ENCODE measurements at regions not wholly inside any gene's neighbourhood (a gene's known extent, or its start where the extent isn't known, plus 50 kb on each side); places are given as distances from the start of the nearest gene placed in this dataset.
"Not testable (repeated sequence)": the region's sequence is repeated elsewhere in the genome, so short reads cannot be mapped to it uniquely, and the experiment has no call there.

DNA sequence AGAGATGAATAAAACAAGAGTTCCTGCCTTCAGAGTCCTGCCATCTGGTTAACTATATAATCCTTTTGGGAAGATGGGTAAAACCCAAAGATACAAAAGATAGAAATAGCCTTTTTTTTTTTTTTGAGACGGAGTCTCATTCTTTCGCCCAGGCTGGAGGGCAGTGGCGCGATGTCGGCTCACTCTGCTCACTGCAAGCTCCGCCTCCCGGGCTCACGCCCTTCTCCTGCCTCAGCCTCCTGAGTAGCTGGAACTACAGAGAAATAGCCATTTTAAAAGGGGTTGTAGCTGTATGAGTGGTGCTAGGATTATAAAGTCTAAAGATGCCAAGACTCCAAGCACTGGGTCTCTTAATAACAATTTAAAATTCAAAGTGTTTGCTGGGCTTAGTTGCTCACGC lies 97.2 kb downstream of the KDR start:
- H3K4me3 ChIP-seq (ENCODE audit: low read length) = no peak overlapping the region
- no peak for DNase-seq (ENCODE audit: low read depth)
- TF ChIP-seq CTCF (conservative IDR thresholded peaks at IDR 0.05; ENCODE audit: low read depth, low read length) = no peak

DNA sequence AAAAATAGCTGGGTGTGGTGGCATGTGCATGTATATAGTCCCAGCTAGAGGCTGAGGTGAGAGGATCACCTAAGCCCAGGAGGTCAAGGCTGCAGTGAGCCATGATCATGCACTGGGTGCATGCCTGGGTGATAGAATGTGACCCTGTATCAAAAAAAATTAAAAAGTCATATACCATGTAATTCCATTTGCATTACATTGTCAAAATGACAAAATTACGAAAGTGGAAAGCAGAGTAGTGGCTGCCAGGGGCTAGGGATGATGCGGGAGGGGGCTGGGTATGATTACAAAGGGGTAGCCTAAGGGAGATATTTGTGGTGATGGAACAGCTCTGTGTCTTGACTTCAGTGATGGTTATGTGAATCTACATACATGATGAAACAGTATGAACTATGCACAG lies 97.8 kb downstream of the KDR start:
- H3K4me3 ChIP-seq (ENCODE audit: low read length) = no peak overlapping the region
- DNase-seq (ENCODE audit: low read depth) = no peak
- no peak for TF ChIP-seq CTCF (conservative IDR thresholded peaks at IDR 0.05; ENCODE audit: low read depth, low read length)

DNA sequence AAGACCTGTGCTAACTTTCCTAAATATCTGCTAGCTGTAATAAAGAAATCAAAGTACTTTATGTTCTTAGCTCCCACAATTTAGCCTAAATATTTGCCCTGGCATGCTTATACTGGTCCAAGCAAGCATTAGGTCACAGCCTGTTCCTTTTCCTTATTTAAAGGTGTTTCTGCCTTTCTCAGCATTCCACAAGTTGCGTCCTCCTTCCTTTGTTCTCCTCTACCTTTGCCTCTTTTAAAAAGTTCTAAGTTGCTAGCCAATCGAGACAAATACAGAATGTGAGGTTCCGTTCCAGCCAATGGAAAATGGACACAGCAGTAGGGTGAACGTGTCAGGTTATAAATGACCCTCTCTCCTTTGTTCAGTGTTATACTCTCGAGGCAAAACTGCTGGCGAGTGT lies 99.9 kb downstream of the KDR start:
- DNase-seq (ENCODE audit: low read depth); H3K4me3 ChIP-seq (ENCODE audit: low read length): not testable (repeated sequence)

GRCh38 chr4:55023030-55023429 lies 102.4 kb downstream of the KDR start:
- TF ChIP-seq CTCF (conservative IDR thresholded peaks at IDR 0.05; ENCODE audit: low read depth, low read length) = no peak
- no peak for DNase-seq (ENCODE audit: low read depth)
- no peak overlapping the region for H3K4me3 ChIP-seq (ENCODE audit: low read length)

GRCh38 chr4:55021214-55021613 lies 104.2 kb downstream of the KDR start:
- TF ChIP-seq CTCF (conservative IDR thresholded peaks at IDR 0.05; ENCODE audit: low read depth, low read length) = no peak
- peak; percentile 81 for DNase-seq (ENCODE audit: low read depth)
- no peak overlapping the region for H3K4me3 ChIP-seq (ENCODE audit: low read length)

DNA sequence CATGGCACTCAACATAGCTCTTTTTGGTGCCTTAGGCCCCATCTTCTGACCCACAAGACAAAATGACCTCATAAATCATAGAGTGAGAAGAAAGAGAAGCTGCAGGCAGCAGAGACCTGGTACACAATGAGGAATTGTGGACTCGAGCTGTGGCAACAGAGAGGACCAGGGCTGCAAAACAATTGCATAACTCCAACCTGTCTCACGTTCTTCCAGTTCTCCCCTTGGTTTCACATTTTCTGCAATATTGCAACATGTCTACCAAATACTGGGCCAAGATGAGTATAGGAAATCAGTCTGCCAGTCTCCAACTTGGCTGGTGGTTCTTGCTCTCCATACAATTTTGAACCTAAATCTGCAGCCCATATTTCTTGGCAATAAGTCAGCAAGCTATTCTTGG lies 105.3 kb downstream of the KDR start:
- no peak for TF ChIP-seq CTCF (conservative IDR thresholded peaks at IDR 0.05; ENCODE audit: low read depth, low read length)
- DNase-seq (ENCODE audit: low read depth) = no peak
- no peak overlapping the region for H3K4me3 ChIP-seq (ENCODE audit: low read length)

DNA sequence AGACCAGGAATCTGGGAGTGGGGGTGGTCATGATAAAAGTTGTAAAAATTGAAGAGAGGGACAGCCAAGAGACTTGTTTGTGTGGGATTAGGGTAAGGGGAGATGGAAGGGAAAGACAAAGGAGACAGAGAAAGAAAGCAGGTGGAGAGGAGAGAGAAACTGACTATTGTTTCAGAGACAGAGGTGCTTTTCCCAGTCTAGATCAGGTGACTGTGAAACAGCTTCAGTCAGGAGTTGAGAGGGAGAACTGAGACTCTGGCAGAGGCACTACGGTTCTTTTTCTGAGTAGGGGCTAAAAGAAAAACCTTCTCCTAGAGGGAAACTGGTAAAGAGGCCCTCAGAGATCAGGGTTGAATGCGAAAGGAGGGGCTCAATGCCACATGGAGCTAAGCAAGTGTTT lies 106.4 kb downstream of the KDR start:
- DNase-seq (ENCODE audit: low read depth) = no peak
- TF ChIP-seq CTCF (conservative IDR thresholded peaks at IDR 0.05; ENCODE audit: low read depth, low read length) = no peak
- H3K4me3 ChIP-seq (ENCODE audit: low read length) = no peak overlapping the region

- no peak for DNase-seq (ENCODE audit: low read depth)
- TF ChIP-seq CTCF (conservative IDR thresholded peaks at IDR 0.05; ENCODE audit: low read depth, low read length) = no peak
- no peak overlapping the region for H3K4me3 ChIP-seq (ENCODE audit: low read length)
Measured at GRCh38 chr4:55018521-55018920, 106.9 kb downstream of the KDR start.
